ENCODE measurements at regions not wholly inside any gene's neighbourhood (a gene's known extent, or its start where the extent isn't known, plus 50 kb on each side); places are given as distances from the start of the nearest gene placed in this dataset.

GRCh38 chr2:240338274-240338673, 97.2 kb upstream of the GPC1 start:
- no peak for DNase-seq (ENCODE audit: low read depth in 2 of 3, low spot score in 1 of 3)

- DNase-seq (ENCODE audit: low read depth in 2 of 3, low spot score in 1 of 3) = no peak
Measured at GRCh38 chr2:240339411-240340360, 95.8 kb upstream of the GPC1 start.

GRCh38 chr2:240340361-240340761, 95.1 kb upstream of the GPC1 start:
- no peak for DNase-seq (ENCODE audit: low read depth in 2 of 3, low spot score in 1 of 3)

- no peak for DNase-seq (ENCODE audit: low read depth in 2 of 3, low spot score in 1 of 3)
Measured at GRCh38 chr2:240341064-240341463, 94.4 kb upstream of the GPC1 start.

- no peak for DNase-seq (ENCODE audit: low read depth in 2 of 3, low spot score in 1 of 3)
Measured at GRCh38 chr2:240343548-240343947, 91.9 kb upstream of the GPC1 start.

GRCh38 chr2:240344904-240345303, 90.6 kb upstream of the GPC1 start:
- no peak for DNase-seq (ENCODE audit: low read depth in 2 of 3, low spot score in 1 of 3)

- no peak for DNase-seq (ENCODE audit: low read depth in 2 of 3, low spot score in 1 of 3)
Measured at GRCh38 chr2:240346015-240346752, 89.3 kb upstream of the GPC1 start.

- no peak for DNase-seq (ENCODE audit: low read depth in 2 of 3, low spot score in 1 of 3)
Measured at GRCh38 chr2:240346753-240347372, 88.6 kb upstream of the GPC1 start.

GRCh38 chr2:240347373-240347940, 88.0 kb upstream of the GPC1 start:
- DNase-seq (ENCODE audit: low read depth in 2 of 3, low spot score in 1 of 3) = no peak

GRCh38 chr2:240347949-240348500, 87.4 kb upstream of the GPC1 start:
- no peak for DNase-seq (ENCODE audit: low read depth in 2 of 3, low spot score in 1 of 3)

- DNase-seq (ENCODE audit: low read depth in 2 of 3, low spot score in 1 of 3) = no peak
Measured at GRCh38 chr2:240348522-240348921, 86.9 kb upstream of the GPC1 start.

- DNase-seq (ENCODE audit: low read depth in 2 of 3, low spot score in 1 of 3) = no peak
Measured at GRCh38 chr2:240349133-240350005, 86.1 kb upstream of the GPC1 start.

GRCh38 chr2:240350006-240350355, 85.5 kb upstream of the GPC1 start:
- DNase-seq (ENCODE audit: low read depth in 2 of 3, low spot score in 1 of 3) = no peak

GRCh38 chr2:240350696-240351087, 84.8 kb upstream of the GPC1 start:
- no peak for DNase-seq (ENCODE audit: low read depth in 2 of 3, low spot score in 1 of 3)

- DNase-seq (ENCODE audit: low read depth in 2 of 3, low spot score in 1 of 3) = no peak
Measured at GRCh38 chr2:240351088-240351741, 84.2 kb upstream of the GPC1 start.

- no peak for DNase-seq (ENCODE audit: low read depth in 2 of 3, low spot score in 1 of 3)
Measured at GRCh38 chr2:240351826-240352426, 83.5 kb upstream of the GPC1 start.

GRCh38 chr2:240353086-240353798, 82.2 kb upstream of the GPC1 start:
- DNase-seq (ENCODE audit: low read depth in 2 of 3, low spot score in 1 of 3) = no peak

GRCh38 chr2:240353944-240354343, 81.5 kb upstream of the GPC1 start:
- no peak for DNase-seq (ENCODE audit: low read depth in 2 of 3, low spot score in 1 of 3)
